Suprapubic skin (tissue), 3 donors: ENCODE measurements at regions not wholly inside any gene's neighbourhood (a gene's known extent, or its start where the extent isn't known, plus 50 kb on each side); places are given as distances from the start of the nearest gene placed in this dataset.

Experiments used
- POLR2A ChIP-seq, 2 donors: fragments of 450-650 bp; IDR thresholded peaks; one replicate each; pipeline ENCODE4 v1.6.1; 2017; ENCODE audit warnings: antibody characterized with exemption in 2 of 2, mild to moderate bottlenecking in 2 of 2, moderate library complexity in 2 of 2
- TF ChIP-seq, protein P1 (sequence below), 2 donors: fragments of 200-600 bp in 1 of 2; fragments of 450-650 bp in 1 of 2; sonication (generic) in 1 of 2; IDR thresholded peaks; one replicate each; pipeline ENCODE4 v1.5.1; 2016 to 2019; ENCODE audit warnings: antibody characterized with exemption in 2 of 2, mild to moderate bottlenecking in 1 of 2, moderate library complexity in 1 of 2

GRCh38 chr11:109027851-109028250 lies 363.0 kb downstream of the DDX10 start:
- TF ChIP-seq, protein P1, sequence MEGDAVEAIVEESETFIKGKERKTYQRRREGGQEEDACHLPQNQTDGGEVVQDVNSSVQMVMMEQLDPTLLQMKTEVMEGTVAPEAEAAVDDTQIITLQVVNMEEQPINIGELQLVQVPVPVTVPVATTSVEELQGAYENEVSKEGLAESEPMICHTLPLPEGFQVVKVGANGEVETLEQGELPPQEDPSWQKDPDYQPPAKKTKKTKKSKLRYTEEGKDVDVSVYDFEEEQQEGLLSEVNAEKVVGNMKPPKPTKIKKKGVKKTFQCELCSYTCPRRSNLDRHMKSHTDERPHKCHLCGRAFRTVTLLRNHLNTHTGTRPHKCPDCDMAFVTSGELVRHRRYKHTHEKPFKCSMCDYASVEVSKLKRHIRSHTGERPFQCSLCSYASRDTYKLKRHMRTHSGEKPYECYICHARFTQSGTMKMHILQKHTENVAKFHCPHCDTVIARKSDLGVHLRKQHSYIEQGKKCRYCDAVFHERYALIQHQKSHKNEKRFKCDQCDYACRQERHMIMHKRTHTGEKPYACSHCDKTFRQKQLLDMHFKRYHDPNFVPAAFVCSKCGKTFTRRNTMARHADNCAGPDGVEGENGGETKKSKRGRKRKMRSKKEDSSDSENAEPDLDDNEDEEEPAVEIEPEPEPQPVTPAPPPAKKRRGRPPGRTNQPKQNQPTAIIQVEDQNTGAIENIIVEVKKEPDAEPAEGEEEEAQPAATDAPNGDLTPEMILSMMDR (IDR thresholded peaks at IDR 0.05) = no peak
- TF ChIP-seq POLR2A (IDR thresholded peaks at IDR 0.05) = no peak
